ENCODE measurements at regions not wholly inside any gene's neighbourhood (a gene's known extent, or its start where the extent isn't known, plus 50 kb on each side); places are given as distances from the start of the nearest gene placed in this dataset.
A peak's percentile ranks its signal among the peaks of the same experiment; 100 is the strongest.
"Not testable (repeated sequence)": the region's sequence is repeated elsewhere in the genome, so short reads cannot be mapped to it uniquely, and the experiment has no call there.

- DNase-seq (ENCODE audit: low spot score), result no peak
These were observed 88.9 kb downstream of the MOGAT1 start for GRCh38 chr2:222760301-222760897.

GRCh38 chr2:222761888-222762287, 90.4 kb downstream of the MOGAT1 start:
- no peak for DNase-seq (ENCODE audit: low spot score)

GRCh38 chr2:222762342-222762741, 90.9 kb downstream of the MOGAT1 start:
- DNase-seq (ENCODE audit: low spot score), result no peak

- DNase-seq (ENCODE audit: low spot score), result not testable (repeated sequence)
These were observed 94.4 kb downstream of the MOGAT1 start for GRCh38 chr2:222765883-222766282.

GRCh38 chr2:222768019-222768418, 92.8 kb upstream of the ACSL3 start:
- not testable (repeated sequence) for DNase-seq (ENCODE audit: low spot score)

- no peak for DNase-seq (ENCODE audit: low spot score)
These were observed 91.4 kb upstream of the ACSL3 start for GRCh38 chr2:222769446-222769845.

GRCh38 chr2:222769941-222770340, 90.9 kb upstream of the ACSL3 start:
- DNase-seq (ENCODE audit: low spot score), result no peak

- DNase-seq (ENCODE audit: low spot score), result no peak
These were observed 89.0 kb upstream of the ACSL3 start for GRCh38 chr2:222771832-222772231.

GRCh38 chr2:222774941-222775340, 85.9 kb upstream of the ACSL3 start:
- DNase-seq (ENCODE audit: low spot score), result no peak

GRCh38 chr2:222776792-222777191, 84.0 kb upstream of the ACSL3 start:
- no peak for DNase-seq (ENCODE audit: low spot score)

- DNase-seq (ENCODE audit: low spot score), result no peak
These were observed 82.4 kb upstream of the ACSL3 start for GRCh38 chr2:222778400-222778799.

- DNase-seq (ENCODE audit: low spot score), result no peak
These were observed 81.5 kb upstream of the ACSL3 start for GRCh38 chr2:222779145-222779832.

GRCh38 chr2:222780051-222780450, 80.8 kb upstream of the ACSL3 start:
- DNase-seq (ENCODE audit: low spot score), result no peak

GRCh38 chr2:222782201-222782730, 78.6 kb upstream of the ACSL3 start:
- no peak for DNase-seq (ENCODE audit: low spot score)

- no peak for DNase-seq (ENCODE audit: low spot score)
These were observed 77.2 kb upstream of the ACSL3 start for GRCh38 chr2:222783592-222783991.

- DNase-seq (ENCODE audit: low spot score), result no peak
These were observed 69.9 kb upstream of the ACSL3 start for GRCh38 chr2:222790932-222791331.

GRCh38 chr2:222792001-222792611, 68.7 kb upstream of the ACSL3 start:
- DNase-seq (ENCODE audit: low spot score), result no peak

- DNase-seq (ENCODE audit: low spot score), result no peak
These were observed 66.0 kb upstream of the ACSL3 start for GRCh38 chr2:222794585-222795449.

- DNase-seq (ENCODE audit: low spot score), result no peak
These were observed 65.1 kb upstream of the ACSL3 start for GRCh38 chr2:222795450-222796357.

GRCh38 chr2:222796413-222797103, 64.3 kb upstream of the ACSL3 start:
- peak; percentile 32 for DNase-seq (ENCODE audit: low spot score)

GRCh38 chr2:222797261-222797660, 63.6 kb upstream of the ACSL3 start:
- DNase-seq (ENCODE audit: low spot score), result peak; percentile 30
